IPS-NIHi11 (cell line): ENCODE measurements at regions not wholly inside any gene's neighbourhood (a gene's known extent, or its start where the extent isn't known, plus 50 kb on each side); places are given as distances from the start of the nearest gene placed in this dataset.
"Not testable (repeated sequence)": the region's sequence is repeated elsewhere in the genome, so short reads cannot be mapped to it uniquely, and the experiment has no call there.

ENCODE experiments used
- DNase-seq: peaks from one replicate; pipeline ENCODE4 v3.0.0; 2012; ENCODE audit warnings: mixed read lengths, low spot score

- no peak for DNase-seq
These were observed 888.4 kb downstream of the TSN start for GRCh38 chr2:122643725-122644329.

- no peak for DNase-seq
These were observed 895.8 kb downstream of the TSN start for GRCh38 chr2:122651236-122651635.

DNA sequence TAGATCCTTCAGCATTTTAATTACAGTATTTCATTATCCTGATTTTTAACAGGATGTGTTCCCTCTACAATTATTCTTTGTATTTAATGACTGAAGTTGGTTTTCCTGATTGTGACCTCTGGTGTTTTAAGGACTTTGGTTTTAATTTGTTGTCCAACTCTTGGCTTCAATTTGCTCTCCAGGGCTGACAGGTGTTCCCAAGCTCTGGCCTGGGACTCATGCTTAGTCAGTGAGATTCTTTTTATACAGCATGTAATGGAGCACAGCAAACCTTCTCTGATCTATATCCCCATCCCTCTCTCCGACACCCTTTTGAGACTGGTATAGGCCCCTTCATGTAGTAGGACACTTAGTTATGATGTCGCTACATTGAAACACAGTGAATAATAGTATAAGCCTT, 896.3 kb downstream of the TSN start:
- no peak for DNase-seq

DNA sequence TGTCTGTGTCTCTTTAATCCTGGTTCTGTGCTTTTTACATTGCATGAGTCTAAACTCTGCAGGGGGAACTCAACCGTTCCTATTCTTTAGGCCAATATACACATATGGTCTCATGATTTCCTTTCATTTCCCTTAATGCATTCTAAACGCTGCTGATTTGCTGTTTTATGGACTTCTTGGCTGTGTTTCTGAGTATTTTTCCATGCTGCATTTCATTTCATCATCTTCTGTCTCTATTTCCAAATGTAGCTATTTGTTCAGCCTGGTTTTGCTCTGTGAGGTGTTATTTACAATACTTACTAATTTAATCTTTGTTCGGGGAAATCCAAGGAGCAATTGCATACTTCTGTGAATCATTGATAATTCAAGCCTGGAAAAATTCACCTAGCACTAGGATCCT, 897.2 kb downstream of the TSN start:
- no peak for DNase-seq

GRCh38 chr2:122656403-122656802, 901.0 kb downstream of the TSN start:
- no peak for DNase-seq

GRCh38 chr2:122660786-122661634, 905.6 kb downstream of the TSN start:
- DNase-seq: peak; percentile 30

GRCh38 chr2:122663620-122664019, 908.2 kb downstream of the TSN start:
- no peak for DNase-seq

GRCh38 chr2:122669627-122670026, 914.2 kb downstream of the TSN start:
- DNase-seq: no peak

DNA sequence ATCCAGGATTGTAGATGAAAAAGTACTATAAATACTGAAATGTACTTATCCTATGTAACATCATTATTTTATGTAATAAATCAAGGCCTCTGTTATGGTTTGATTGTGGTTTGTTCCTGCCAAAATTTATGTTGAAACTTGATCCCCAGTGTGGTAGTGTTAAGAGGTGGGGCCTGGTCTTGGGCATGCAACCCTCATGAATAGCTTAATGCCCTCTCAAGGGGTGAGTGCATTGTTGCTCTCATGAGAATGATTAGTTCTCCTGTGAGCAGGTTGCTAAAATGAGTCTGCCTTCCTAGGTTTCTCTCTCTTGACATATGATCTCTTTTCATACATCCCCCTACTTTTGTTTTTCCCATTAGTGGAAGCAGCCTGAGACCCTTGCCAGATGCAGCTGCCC, 915.4 kb downstream of the TSN start:
- peak; percentile 16 for DNase-seq

GRCh38 chr2:122680662-122681061, 925.2 kb downstream of the TSN start:
- DNase-seq: no peak

DNA sequence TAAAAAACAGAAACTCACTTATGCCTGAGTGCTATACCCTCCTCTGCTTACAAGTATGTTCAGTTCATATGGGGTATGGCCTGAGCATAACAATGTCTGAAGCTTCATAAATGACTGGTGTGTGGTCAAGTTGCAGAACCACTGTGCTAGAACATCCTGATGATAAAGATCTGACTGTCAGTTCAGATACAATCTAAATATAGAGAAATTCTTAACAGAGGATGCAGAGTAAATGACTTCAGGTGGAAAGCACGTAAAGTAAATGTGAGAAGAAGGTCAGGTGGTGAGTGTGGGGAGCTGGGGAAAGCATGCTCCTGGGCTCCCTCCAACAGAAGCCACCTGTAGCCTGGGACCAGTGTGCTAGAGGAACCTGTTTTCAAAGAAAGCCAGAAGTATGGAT, 926.2 kb downstream of the TSN start:
- no peak for DNase-seq

DNA sequence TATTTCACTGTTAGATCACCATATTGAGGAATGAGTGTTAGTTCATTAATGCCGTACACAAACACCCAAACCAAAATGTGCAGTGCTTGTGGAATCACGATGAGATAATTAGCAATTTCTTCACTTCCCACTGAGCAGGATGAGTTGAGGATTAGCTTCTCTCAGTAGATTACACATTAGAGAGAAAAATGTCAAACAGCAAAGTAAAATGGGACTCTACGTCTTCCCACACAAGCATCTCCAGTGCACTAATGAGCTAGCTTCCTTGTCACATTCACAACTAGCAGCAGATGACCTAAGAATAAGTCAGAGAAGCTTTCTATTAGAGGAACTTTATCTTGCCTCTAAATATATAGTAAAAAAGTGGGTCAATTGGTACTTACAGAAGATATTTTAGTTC, 926.9 kb downstream of the TSN start:
- no peak for DNase-seq

GRCh38 chr2:122683018-122683417, 927.6 kb downstream of the TSN start:
- no peak for DNase-seq

GRCh38 chr2:122692400-122693083, 937.1 kb downstream of the TSN start:
- no peak for DNase-seq

DNA sequence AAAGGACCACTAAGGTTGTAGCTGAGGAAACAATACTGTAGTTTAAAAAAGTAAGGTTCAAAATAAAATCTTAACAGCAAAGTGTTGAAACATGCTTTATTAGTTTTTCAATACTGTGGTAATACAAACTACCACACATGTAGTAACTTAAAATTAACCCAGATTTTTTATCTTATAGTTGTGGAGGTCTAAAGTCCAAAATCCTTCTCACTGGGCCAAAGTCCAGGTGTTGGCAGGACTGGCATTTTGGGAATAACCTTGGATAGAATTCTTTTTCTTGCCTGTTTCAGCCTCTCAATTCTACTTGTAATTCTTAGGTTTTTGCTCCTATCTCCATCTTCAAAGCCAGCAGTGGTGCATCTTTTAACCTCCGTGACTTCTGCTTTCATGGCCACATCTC, 942.0 kb downstream of the TSN start:
- DNase-seq: no peak

GRCh38 chr2:122703676-122704075, 948.2 kb downstream of the TSN start:
- no peak for DNase-seq

GRCh38 chr2:122704109-122704563, 948.7 kb downstream of the TSN start:
- DNase-seq: no peak

DNA sequence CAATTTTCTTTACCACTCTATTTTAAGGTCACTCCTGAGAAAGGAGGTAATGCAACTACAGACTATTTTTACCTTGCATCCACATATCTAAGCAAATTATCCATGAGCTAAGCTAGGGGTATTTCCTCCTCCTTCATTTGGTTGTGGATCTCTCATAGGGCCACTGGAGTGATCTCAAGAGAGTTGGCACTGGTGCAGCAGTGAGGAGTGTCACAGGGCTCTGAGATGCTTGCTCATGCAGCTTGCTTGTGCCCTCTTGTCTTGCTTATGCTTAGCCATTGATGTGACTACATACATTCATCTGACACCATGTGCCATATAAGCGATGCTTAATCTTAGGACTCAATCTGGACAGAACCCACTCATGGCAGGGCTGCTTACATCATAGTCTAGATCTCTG, 950.3 kb downstream of the TSN start:
- no peak for DNase-seq

GRCh38 chr2:122706757-122707223, 951.3 kb downstream of the TSN start:
- no peak for DNase-seq

DNA sequence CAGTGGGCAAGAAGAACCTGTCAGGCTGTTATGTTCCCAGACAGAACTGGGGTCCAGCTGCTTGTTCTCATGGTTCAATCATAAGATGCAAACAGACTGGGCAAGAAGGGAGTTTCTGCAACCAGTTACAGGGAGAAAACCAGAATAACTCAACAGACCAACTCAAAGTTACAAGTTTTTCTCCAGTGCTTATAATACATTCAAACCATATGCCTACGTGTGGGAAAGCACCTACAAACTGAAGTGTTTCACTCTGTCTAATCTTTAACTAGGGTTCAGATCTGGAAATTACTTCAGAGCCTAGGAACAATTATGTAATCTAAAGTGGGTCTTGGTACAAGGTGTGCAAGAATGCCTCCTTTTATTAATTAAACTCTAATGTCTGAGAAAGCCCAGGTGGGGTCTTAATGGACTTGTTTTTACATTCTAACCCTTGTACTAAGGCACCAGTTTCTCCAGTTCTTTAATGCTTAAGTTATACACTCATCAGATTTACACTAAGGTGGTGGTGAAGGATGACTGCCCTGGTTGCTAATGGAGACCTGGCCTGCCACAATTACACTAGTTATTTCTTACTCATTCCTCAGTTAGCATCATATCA, 951.9 kb downstream of the TSN start:
- no peak for DNase-seq

DNA sequence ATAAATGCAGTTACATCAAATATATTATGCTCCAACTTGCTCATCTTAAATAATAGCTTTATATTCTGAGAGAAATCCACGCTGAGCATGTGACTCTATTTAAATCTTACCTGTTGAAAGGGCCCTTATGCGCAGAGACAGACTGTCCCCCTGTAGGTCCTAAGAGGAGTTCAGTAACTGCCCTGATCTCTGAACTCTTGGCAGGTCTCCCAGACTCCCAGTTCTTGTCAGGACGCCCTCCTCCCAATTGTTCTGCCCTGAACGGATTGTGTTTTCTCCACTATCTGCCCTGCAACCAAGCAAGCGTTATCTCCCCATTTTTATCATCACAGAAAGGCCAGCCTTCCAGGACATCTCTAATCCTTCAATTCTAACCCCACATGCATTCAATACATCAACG, 954.6 kb downstream of the TSN start:
- no peak for DNase-seq

DNA sequence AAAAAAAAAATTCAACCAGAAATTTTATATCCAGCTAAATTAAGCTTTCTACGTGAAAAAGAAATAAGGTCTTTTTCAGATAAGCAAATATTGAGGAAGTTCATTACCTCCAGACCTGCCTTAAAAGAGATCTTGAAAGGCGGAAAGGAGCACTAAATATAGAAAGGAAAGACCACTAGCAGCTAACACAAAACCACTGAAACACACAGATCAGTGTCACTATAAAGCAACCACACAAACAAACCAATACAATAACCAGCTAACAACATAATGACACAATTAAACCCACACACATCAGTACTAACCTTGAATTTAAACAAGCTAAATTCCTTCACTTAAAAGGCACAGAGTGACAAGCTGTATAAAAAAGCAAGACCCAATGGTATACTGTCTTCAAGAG, 958.3 kb downstream of the TSN start:
- DNase-seq: no peak

DNA sequence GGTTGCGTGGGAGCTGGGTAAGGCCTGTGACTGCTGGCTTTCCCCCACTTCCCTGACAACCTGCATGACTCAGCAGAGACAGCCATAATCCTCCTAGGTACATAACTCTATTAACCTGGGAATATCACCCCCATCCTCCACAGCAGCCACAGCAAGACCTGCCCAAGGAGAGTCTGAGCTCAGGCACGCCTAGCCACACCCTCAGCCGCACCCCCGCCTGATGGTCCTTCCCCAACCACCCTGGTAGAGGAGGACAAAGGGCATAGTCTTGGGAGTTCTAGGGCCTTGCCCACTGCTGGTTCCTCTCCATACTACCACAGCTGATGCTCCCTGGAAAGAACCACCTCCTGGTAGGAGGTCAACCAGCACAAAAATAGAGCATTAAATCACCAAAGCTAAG, 965.4 kb downstream of the TSN start:
- DNase-seq: not testable (repeated sequence)
